SK-MEL-5 (cell line): ENCODE measurements at regions not wholly inside any gene's neighbourhood (a gene's known extent, or its start where the extent isn't known, plus 50 kb on each side); places are given as distances from the start of the nearest gene placed in this dataset.
"Not testable (repeated sequence)": the region's sequence is repeated elsewhere in the genome, so short reads cannot be mapped to it uniquely, and the experiment has no call there.

ENCODE experiments used
- DNase-seq: peaks from one replicate; pipeline ENCODE4 v3.0.0-alpha.2; 2016; ENCODE audit warnings: low read depth, low spot score
- in situ Hi-C: cut with HindIII; loops from 2 replicates; pipeline ENCODE4 v1.10.0; 2016; ENCODE audit warnings: low sequenced_read_pairs, high pct_unique_total_duplicates, low pct_unique_long_range_greater_than_20kb

GRCh38 chr6:4435981-4436445 is 300.6 kb upstream of the ECI2 start:
- in situ Hi-C loops = no loop called here
- no peak for DNase-seq

DNA sequence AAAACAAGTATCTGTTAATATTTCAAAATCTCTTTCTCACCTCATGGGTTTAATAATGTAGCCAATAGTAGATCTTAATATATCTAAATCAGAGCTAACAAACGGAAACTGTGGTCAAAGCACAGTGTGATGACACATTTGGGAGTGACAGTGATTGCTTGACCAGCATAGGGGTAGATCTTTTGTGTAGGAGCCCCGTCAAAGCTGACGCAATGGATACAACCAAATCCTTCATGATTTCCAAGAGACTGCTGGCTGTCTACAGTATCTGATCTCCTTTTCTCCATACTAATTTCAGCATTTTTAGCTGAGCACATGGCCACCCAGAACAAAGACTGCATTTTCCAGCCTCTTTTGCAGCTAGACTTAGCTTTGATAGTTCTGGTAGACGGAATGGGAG is 299.3 kb upstream of the ECI2 start:
- in situ Hi-C loops = no loop called here
- DNase-seq = no peak

GRCh38 chr6:4433199-4433598 is 297.8 kb upstream of the ECI2 start:
- in situ Hi-C loops = no loop called here

GRCh38 chr6:4426968-4427367 is 291.6 kb upstream of the ECI2 start:
- in situ Hi-C loops = no loop called here
- DNase-seq = no peak

More at GRCh38 chr6:4433199-4433598, 297.8 kb upstream of the ECI2 start:
- no peak for DNase-seq

DNA sequence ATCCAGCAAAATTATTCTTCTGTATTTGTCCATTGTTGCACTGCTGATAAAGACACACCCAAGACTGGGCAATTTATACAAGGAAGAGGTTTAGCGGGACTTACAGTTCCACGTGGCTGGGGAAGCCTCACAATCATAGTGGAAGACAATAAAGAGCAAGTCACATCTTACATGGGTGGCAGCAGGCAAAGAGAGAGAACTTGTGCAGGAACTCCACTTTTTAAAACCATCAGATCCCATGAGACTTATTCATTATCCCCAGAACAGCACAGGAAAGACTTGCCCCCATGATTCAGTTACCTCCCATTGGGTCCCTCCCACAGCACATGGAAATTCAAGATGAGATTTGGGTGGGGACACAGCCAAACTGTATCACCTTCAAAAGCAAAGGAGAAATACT is 286.5 kb upstream of the ECI2 start:
- DNase-seq = no peak
- in situ Hi-C loops = no loop called here

GRCh38 chr6:4420160-4420865 is 284.9 kb upstream of the ECI2 start:
- no peak for DNase-seq
- in situ Hi-C loops = no loop called here

DNA sequence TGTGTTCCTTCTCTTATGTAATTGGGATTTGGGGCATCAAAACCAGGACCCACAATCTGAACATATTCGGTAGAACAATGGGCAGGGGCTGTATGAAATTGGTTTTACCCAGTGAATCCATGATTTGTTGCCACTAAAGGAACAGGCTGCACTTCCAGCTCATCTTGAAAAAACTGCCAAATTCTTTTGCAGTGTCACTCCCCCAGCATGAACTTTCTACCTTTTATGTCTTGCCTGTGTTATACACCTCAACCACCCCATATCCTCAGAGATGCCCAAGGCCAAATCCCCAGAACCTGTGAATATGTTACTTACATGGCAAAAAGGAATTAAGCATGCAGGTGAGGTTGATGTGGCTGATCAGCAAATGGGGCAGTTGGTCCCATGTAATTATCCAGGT is 280.2 kb upstream of the ECI2 start:
- in situ Hi-C loops = no loop called here
- DNase-seq = no peak

GRCh38 chr6:4414078-4414477 is 278.7 kb upstream of the ECI2 start:
- in situ Hi-C loops, DNase-seq: not testable (repeated sequence)

GRCh38 chr6:4413073-4413472 is 277.7 kb upstream of the ECI2 start:
- in situ Hi-C loops = no loop called here
- no peak for DNase-seq

- in situ Hi-C loops = no loop called here
- DNase-seq = no peak
Measured at GRCh38 chr6:4412488-4412887, 277.1 kb upstream of the ECI2 start.

DNA sequence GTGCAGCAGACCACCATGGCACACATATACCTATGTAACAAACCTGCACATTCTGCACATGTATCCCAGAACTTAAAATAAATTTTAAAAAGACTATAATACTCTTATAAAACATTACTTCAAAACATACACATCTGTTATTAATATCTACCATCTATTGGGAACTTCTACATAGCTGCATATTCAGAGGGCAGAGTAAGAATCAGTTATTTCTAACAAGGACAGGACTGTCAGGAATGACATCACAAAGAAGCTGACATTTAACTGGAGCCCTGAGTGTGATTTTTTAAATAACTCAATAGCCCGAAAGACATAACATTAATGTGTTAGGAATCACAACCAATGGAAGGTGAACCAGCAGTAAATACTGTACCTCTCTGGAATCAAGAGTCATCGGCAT is 276.7 kb upstream of the ECI2 start:
- no peak for DNase-seq
- in situ Hi-C loops = no loop called here

GRCh38 chr6:4407710-4408109 is 272.3 kb upstream of the ECI2 start:
- DNase-seq, in situ Hi-C loops: not testable (repeated sequence)

- no peak for DNase-seq
- in situ Hi-C loops = no loop called here
Measured at GRCh38 chr6:4405621-4406212, 270.3 kb upstream of the ECI2 start.

GRCh38 chr6:4404415-4404814 is 269.0 kb upstream of the ECI2 start:
- no peak for DNase-seq
- in situ Hi-C loops = no loop called here

GRCh38 chr6:4403828-4404227 is 268.5 kb upstream of the ECI2 start:
- in situ Hi-C loops = no loop called here
- no peak for DNase-seq

- in situ Hi-C loops = no loop called here
- no peak for DNase-seq
Measured at GRCh38 chr6:4403023-4403752, 267.8 kb upstream of the ECI2 start.

DNA sequence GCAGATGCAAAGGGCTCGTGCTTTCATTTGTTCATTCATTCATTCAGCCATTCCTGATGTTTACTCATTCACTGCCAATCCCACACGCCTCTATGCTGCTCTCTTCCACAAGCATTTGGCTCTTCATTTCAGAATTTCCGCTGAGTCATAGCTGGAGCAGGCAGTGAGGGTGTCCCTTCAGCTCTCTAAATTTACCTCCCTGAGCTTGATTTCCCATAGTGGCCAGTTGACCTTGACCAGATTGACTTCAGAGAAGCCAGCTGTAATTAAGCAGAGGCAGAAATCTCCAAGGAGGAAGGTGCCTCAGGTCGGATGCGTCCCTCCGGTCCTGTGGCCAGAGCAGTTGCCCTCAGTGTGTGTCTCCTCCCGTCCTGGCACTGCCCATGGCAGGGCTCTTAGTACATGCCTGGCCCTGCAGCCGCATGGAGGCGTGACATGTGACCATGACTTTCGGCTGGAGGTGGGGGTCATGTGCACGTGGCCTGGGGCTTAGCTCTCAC is 267.2 kb upstream of the ECI2 start:
- in situ Hi-C loops = no loop called here
- DNase-seq = peak; percentile 32
